B cell (primary cell): ENCODE measurements at regions not wholly inside any gene's neighbourhood (a gene's known extent, or its start where the extent isn't known, plus 50 kb on each side); places are given as distances from the start of the nearest gene placed in this dataset.

Experiments used
- ATAC-seq: fragments of 200-7000 bp; cut with Tn5 transposase; one replicate; pipeline ENCODE4 v1.10.0; 2021; ENCODE audit warnings: low read depth, mild to moderate bottlenecking, moderate number of reproducible peaks, moderate library complexity
- CTCF ChIA-PET: fragments of 350-600 bp; sonication (Branson Sonifier 250); formaldehyde crosslinking; loops from one replicate; lab custom pipeline; 2021; ENCODE audit warnings: antibody characterized with exemption, inconsistent platforms; lab: Charles Lee
- POLR2A ChIA-PET: fragments of 350-600 bp; sonication (Branson Sonifier 250); formaldehyde crosslinking; loops from one replicate; lab custom pipeline; 2021; ENCODE audit warnings: antibody characterized with exemption; lab: Charles Lee
- DNase-seq: peaks from one replicate; pipeline ENCODE4 v3.0.0; 2013
- H2AFZ ChIP-seq: 2 replicates; pipeline ENCODE4 v1.6.1; 2012; ENCODE audit warnings: mild to moderate bottlenecking, low read depth, low read length; ENCODE audit not compliant: insufficient read depth, poor library complexity, severe bottlenecking
- H3K27ac ChIP-seq, 2 donors: 1 replicate in 1 of 2; 2 replicates in 1 of 2; pipeline ENCODE4 v1.5.1; 2012 to 2013; ENCODE audit warnings: low read length in 2 of 2, mild to moderate bottlenecking in 2 of 2, moderate library complexity in 1 of 2
- H3K27me3 ChIP-seq, 4 experiments: fragments of 200-600 bp in 1 of 4; sonication (generic) in 1 of 4; replicated peaks in 1 of 4; 1 replicate in 2 of 4; 2 replicates in 2 of 4; pipeline versions ENCODE4 v1.6.1 to v1.7.0; 2013 to 2016; ENCODE audit warnings: low read length in 3 of 4, mild to moderate bottlenecking in 2 of 4, mixed read lengths in 1 of 4, moderate library complexity in 1 of 4; ENCODE audit not compliant: insufficient read depth in 4 of 4, control insufficient read depth in 3 of 4; ENCODE audit errors: control extremely low read depth in 1 of 4
- H3K36me3 ChIP-seq, 2 experiments: replicated peaks in 1 of 2; 1 replicate in 1 of 2; 2 replicates in 1 of 2; pipeline versions ENCODE4 v1.6.1 to v1.7.1; 2013; ENCODE audit warnings: low read length in 1 of 2; ENCODE audit not compliant: insufficient read depth in 2 of 2, control insufficient read depth in 1 of 2; ENCODE audit errors: control extremely low read depth in 1 of 2, extremely low read depth in 1 of 2
- H3K4me1 ChIP-seq, 2 donors: fragments of 200-600 bp in 1 of 2; sonication (generic) in 1 of 2; 1 replicate in 1 of 2; 2 replicates in 1 of 2; pipeline versions ENCODE4 v1.5.1 to v1.6.1; 2013 to 2017; ENCODE audit warnings: low read length in 2 of 2; ENCODE audit not compliant: control insufficient read depth in 2 of 2, insufficient read depth in 2 of 2
- H3K4me2 ChIP-seq: replicated peaks from 2 replicates; pipeline ENCODE3; 2012; ENCODE audit warnings: mild to moderate bottlenecking, low read depth, low read length; ENCODE audit not compliant: poor library complexity, severe bottlenecking
- H3K4me3 ChIP-seq, 5 experiments: fragments of 200-600 bp in 1 of 5; sonication (generic) in 1 of 5; 1 replicate in 3 of 5; 2 replicates in 2 of 5; pipeline versions ENCODE4 v1.5.1 to v1.7.0; 2011 to 2016; ENCODE audit warnings: low read length in 4 of 5, mild to moderate bottlenecking in 4 of 5, low read depth in 2 of 5, control low read depth in 1 of 5, moderate library complexity in 1 of 5; ENCODE audit not compliant: insufficient read depth in 1 of 5; ENCODE audit errors: control extremely low read depth in 1 of 5, extremely low read depth in 1 of 5
- H3K79me2 ChIP-seq: fragments of 200-600 bp; sonication (generic); one replicate; pipeline ENCODE4 v1.6.0; 2016; ENCODE audit warnings: low read length; ENCODE audit not compliant: control insufficient read depth, insufficient read depth
- H3K9ac ChIP-seq: fragments of 200-600 bp; sonication (generic); 2 replicates; pipeline ENCODE4 v1.6.1; 2017; ENCODE audit warnings: mild to moderate bottlenecking, low read length, moderate library complexity
- H3K9me3 ChIP-seq, 3 donors: one replicate each; pipeline versions ENCODE4 v1.6.1 to v1.7.1; 2013; ENCODE audit warnings: low read length in 2 of 3; ENCODE audit not compliant: control insufficient read depth in 2 of 3, insufficient read depth in 1 of 3; ENCODE audit errors: control extremely low read depth in 1 of 3
- H4K20me1 ChIP-seq: 2 replicates; pipeline ENCODE4 v1.6.0; 2012; ENCODE audit warnings: mild to moderate bottlenecking, low read length; ENCODE audit not compliant: insufficient read depth, control insufficient read depth, poor library complexity, severe bottlenecking
- H3K27ac Mint-ChIP-seq: one replicate; pipeline ENCODE4 v1.8.0; 2021; ENCODE audit warnings: mixed read lengths
- H3K27me3 Mint-ChIP-seq: one replicate; pipeline ENCODE4 v1.8.0; 2021; ENCODE audit warnings: mixed read lengths
- H3K4me1 Mint-ChIP-seq: one replicate; pipeline ENCODE4 v1.8.0; 2021; ENCODE audit warnings: mixed read lengths
- H3K4me3 Mint-ChIP-seq: one replicate; pipeline ENCODE4 v1.8.0; 2021; ENCODE audit warnings: mixed read lengths
- H3K9me3 Mint-ChIP-seq: one replicate; pipeline ENCODE4 v1.8.0; 2022; ENCODE audit warnings: mixed read lengths; ENCODE audit not compliant: insufficient read depth
- EZH2 ChIP-seq: IDR thresholded peaks from 2 replicates; pipeline ENCODE4 v1.6.1; 2012; ENCODE audit warnings: borderline replicate concordance, low read depth, mild to moderate bottlenecking, moderate library complexity, low read length; ENCODE audit not compliant: insufficient read depth, poor library complexity, severe bottlenecking
- WGBS: methylation state at CpG from one replicate; pipeline ENCODE4 v1.1.5; 2013; ENCODE audit warnings: missing lambda C conversion rate; ENCODE audit not compliant: insufficient coverage; 5-methylcytosine and 5-hydroxymethylcytosine counted together
- intact Hi-C: fragments of 100-400 bp; cut with micrococcal nuclease; formaldehyde crosslinking; loops from one replicate; pipeline ENCODE4 v1.10.0; 2022
- TF ChIP-seq, protein P1 (sequence below): fragments of 200-600 bp; IDR thresholded peaks from one replicate; pipeline ENCODE4 v1.8.0; 2022; ENCODE audit warnings: antibody characterized with exemption, mild to moderate bottlenecking

DNA sequence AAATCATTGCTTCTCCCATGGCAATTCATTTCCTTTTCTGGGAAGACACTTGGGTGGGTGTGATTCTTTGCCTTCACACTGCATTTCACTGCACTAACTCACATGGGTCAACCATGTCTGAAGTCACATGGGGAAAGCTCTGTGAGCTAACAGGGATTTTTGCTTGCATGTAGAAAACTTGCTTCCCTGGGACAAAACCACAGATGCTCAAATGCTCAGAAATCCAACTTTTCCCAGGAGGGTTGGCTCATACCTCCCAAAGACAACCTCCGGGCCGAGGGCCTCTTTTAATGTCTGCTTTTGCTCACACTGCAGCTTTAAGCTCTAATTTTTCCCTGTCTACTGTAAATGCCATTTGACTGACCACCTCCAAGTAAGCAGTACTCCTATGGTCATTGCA is 1695.2 kb downstream of the STIM2 start:
- TF ChIP-seq, protein P1, sequence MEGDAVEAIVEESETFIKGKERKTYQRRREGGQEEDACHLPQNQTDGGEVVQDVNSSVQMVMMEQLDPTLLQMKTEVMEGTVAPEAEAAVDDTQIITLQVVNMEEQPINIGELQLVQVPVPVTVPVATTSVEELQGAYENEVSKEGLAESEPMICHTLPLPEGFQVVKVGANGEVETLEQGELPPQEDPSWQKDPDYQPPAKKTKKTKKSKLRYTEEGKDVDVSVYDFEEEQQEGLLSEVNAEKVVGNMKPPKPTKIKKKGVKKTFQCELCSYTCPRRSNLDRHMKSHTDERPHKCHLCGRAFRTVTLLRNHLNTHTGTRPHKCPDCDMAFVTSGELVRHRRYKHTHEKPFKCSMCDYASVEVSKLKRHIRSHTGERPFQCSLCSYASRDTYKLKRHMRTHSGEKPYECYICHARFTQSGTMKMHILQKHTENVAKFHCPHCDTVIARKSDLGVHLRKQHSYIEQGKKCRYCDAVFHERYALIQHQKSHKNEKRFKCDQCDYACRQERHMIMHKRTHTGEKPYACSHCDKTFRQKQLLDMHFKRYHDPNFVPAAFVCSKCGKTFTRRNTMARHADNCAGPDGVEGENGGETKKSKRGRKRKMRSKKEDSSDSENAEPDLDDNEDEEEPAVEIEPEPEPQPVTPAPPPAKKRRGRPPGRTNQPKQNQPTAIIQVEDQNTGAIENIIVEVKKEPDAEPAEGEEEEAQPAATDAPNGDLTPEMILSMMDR: no peak
- no peak for TF ChIP-seq EZH2
- Histone ChIP-seq H4K20me1 (no peaks in the 10 kb centered on the region), H3K9ac (no peak overlapping the region), H3K27ac (no peak overlapping the region), H3K36me3 (no peaks in the 10 kb centered on the region), H3K4me2 (no peak overlapping the region), H3K4me3 (no peak overlapping the region), H3K27me3 (no peaks in the 10 kb centered on the region), H2AFZ (no peak overlapping the region), H3K79me2 (no peaks in the 10 kb centered on the region), H3K4me1 (no peaks in the 10 kb centered on the region), H3K9me3 (peaks cover 0 to 3% (median 0%) of the 10 kb centered on the region in 3 donors)
- POLR2A ChIA-PET: no interaction called here
- H3K9me3 Mint-ChIP-seq: peaks cover 6% of the 10 kb centered on the region
- CTCF ChIA-PET: no interaction called here
- 96% methylated on average over 2 of the region's 2 CpGs for whole genome bisulfite sequencing
- H3K27me3 Mint-ChIP-seq: no peaks in the 10 kb centered on the region
- intact Hi-C loops: no loop called here
- H3K27ac Mint-ChIP-seq: no peak overlapping the region
- DNase-seq (no peak), ATAC-seq (no peak)
- no peak overlapping the region for H3K4me3 Mint-ChIP-seq
- no peaks in the 10 kb centered on the region for H3K4me1 Mint-ChIP-seq

DNA sequence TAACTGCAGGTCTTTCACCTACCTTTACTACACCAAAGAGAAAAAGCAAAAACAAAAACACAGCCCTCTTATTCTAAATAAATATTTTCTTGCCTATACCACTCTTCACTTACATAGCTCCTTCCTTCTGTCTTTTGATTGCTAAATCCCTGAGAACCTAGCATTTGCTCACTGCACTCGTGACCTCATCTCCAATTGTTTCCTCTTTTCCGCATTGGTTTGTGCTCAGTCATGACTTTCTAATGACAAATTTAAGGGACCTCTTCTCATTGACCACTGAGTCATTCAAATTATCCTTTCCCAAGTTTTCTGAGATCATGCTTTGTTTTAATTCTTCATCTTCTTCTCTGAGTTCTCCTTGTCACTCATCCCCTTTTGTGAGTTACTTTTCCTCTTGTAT is 1697.1 kb downstream of the STIM2 start:
- TF ChIP-seq, protein P1: no peak
- TF ChIP-seq EZH2: no peak
- Histone ChIP-seq H2AFZ (no peak overlapping the region), H3K9me3 (peaks cover 0 to 3% (median 0%) of the 10 kb centered on the region in 3 donors), H3K79me2 (no peaks in the 10 kb centered on the region), H3K36me3 (no peaks in the 10 kb centered on the region), H3K27me3 (no peaks in the 10 kb centered on the region), H4K20me1 (no peaks in the 10 kb centered on the region), H3K4me2 (no peak overlapping the region), H3K27ac (no peak overlapping the region), H3K4me3 (no peak overlapping the region), H3K9ac (no peak overlapping the region), H3K4me1 (no peaks in the 10 kb centered on the region)
- peaks cover 9% of the 10 kb centered on the region for H3K9me3 Mint-ChIP-seq
- ChIA-PET POLR2A (no interaction called here), CTCF (no interaction called here)
- ATAC-seq (no peak), DNase-seq (no peak)
- no peak overlapping the region for H3K4me3 Mint-ChIP-seq
- WGBS: 31% methylated on average over 2 of the region's 2 CpGs
- intact Hi-C loops: no loop called here
- no peaks in the 10 kb centered on the region for H3K4me1 Mint-ChIP-seq
- H3K27ac Mint-ChIP-seq: no peak overlapping the region
- H3K27me3 Mint-ChIP-seq: no peaks in the 10 kb centered on the region
